ENCODE measurements at regions not wholly inside any gene's neighbourhood (a gene's known extent, or its start where the extent isn't known, plus 50 kb on each side); places are given as distances from the start of the nearest gene placed in this dataset.
"Not testable (repeated sequence)": the region's sequence is repeated elsewhere in the genome, so short reads cannot be mapped to it uniquely, and the experiment has no call there.

DNA sequence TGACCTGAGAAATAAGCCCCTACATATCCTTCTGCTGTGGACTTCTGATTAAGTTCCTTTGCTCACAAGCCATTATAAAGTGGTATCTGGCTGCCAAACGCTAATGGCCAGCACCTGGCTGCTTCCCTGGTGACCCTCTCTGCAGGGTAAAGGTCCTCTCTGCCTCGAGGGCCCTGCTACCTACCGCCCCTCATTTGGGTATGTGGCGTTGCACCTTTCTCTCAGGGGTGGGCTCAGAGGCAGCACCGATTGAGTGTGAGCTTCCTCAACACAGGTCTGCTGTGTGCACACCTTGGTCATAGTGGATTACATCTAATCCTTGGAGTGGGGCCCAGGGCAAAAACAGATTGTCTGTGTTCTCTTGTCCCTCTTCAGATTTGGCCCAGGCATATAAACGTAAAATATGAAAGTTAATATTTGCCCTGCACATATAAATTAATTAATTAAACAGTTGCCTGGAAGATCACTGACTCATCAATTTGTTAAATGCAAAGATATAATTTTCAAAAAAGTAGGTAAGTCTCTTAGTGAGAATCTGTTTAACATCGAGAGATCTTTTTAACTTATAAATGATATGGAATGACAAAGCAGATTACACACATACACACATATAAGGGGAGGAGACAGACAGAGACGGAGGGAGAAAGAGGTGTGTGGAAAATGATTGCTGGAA, 174.5 kb upstream of the SMIM31 start:
- ATAC-seq (ENCODE audit: low FRiP score), result no peak
- DNase-seq (ENCODE audit: low spot score), result no peak

DNA sequence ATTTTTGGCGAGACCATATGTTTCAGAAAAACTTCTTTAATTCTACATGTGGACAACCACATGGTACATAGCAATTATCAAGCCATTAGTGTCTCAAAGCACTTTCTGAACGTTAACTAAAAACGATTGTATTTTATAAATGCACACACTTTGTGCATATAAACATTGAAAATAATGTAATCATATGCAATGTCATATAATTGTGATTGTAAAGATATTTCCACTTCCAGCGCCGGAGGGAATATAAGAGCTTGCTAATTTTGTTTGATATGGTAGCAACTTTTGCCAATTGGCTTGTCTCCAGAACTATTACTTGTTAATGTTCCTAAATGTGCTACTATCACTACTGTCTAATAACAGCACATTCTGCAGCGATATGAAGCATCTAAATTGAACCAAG, 162.3 kb upstream of the SMIM31 start:
- ATAC-seq (ENCODE audit: low FRiP score), result no peak
- TF ChIP-seq, protein P1, sequence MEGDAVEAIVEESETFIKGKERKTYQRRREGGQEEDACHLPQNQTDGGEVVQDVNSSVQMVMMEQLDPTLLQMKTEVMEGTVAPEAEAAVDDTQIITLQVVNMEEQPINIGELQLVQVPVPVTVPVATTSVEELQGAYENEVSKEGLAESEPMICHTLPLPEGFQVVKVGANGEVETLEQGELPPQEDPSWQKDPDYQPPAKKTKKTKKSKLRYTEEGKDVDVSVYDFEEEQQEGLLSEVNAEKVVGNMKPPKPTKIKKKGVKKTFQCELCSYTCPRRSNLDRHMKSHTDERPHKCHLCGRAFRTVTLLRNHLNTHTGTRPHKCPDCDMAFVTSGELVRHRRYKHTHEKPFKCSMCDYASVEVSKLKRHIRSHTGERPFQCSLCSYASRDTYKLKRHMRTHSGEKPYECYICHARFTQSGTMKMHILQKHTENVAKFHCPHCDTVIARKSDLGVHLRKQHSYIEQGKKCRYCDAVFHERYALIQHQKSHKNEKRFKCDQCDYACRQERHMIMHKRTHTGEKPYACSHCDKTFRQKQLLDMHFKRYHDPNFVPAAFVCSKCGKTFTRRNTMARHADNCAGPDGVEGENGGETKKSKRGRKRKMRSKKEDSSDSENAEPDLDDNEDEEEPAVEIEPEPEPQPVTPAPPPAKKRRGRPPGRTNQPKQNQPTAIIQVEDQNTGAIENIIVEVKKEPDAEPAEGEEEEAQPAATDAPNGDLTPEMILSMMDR (IDR thresholded peaks at IDR 0.05), result no peak
- DNase-seq (ENCODE audit: low spot score), result no peak

More for the DNA sequence above, 174.5 kb upstream of the SMIM31 start:
- TF ChIP-seq, protein P1 (IDR thresholded peaks at IDR 0.05), result no peak

DNA sequence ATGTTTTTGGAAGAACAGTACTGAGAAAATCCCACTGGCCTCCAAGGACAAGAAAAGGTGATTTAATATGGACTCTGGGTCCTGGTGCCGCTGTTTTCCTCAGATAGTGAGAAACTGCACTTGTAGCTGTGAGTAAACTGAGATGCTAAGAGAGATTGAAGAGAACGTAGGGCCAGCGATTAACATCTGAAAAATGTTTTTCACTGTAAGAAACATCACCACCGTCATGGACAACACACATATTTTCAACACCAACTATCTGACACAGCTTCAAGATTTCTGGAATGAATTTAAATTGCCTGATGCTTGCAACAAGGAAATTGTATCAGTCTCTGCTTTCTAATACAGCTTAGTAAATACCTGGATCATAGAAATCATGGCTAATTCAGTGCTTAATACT, 158.2 kb upstream of the SMIM31 start:
- no peak for ATAC-seq (ENCODE audit: low FRiP score)
- TF ChIP-seq, protein P1 (IDR thresholded peaks at IDR 0.05), result no peak

DNA sequence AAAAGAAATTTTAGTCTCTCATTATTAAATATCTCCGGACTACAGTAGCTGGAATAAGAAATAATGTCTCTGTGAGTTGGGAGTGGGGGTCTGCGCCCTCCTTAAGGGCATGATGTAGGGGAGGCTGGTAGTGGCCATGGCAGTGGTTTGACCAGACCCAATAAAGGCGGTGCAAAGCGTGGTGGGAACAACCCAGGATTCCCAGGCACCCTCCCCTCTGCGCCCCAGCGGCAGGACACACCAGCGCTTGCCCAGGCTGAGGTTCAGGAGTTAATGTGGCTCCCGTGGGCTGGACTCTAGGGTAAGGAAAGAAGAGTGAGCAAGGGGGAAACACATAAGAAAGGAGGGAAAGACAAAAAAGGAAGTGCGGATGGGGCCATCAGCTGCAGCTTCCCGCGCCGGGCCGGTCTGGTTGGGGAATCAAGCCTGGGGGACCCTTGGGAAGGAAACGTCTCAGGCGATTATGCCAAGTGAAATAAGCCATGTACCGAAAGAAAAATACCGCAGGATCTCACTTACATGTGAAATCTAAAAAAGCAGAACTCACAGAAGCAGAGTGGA, 157.5 kb upstream of the SMIM31 start:
- DNase-seq (ENCODE audit: low spot score) (no peak), ATAC-seq (ENCODE audit: low FRiP score) (no peak)
- TF ChIP-seq, protein P1 (IDR thresholded peaks at IDR 0.05), result no peak

More for the DNA sequence above, 158.2 kb upstream of the SMIM31 start:
- no peak for DNase-seq (ENCODE audit: low spot score)

DNA sequence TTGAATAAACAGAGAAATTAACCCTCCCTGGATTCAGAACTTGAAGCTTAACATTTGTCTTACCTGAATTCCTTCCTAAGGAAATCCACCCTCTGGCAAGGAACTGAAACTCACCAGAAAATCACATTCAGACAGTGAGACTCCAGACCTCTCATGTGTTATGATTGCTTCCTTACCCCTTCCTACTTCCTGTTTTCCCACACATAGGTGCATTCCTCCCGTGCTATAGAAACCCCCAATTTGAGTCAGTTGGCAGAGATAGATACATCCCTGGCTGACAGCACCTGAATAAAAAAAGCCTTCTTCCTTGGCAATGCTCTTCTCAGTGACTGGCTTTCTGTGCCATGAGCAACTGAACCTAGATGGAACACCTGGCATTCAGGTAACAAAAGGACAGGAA, 157.0 kb upstream of the SMIM31 start:
- ATAC-seq (ENCODE audit: low FRiP score), result no peak
- TF ChIP-seq, protein P1 (IDR thresholded peaks at IDR 0.05), result no peak

DNA sequence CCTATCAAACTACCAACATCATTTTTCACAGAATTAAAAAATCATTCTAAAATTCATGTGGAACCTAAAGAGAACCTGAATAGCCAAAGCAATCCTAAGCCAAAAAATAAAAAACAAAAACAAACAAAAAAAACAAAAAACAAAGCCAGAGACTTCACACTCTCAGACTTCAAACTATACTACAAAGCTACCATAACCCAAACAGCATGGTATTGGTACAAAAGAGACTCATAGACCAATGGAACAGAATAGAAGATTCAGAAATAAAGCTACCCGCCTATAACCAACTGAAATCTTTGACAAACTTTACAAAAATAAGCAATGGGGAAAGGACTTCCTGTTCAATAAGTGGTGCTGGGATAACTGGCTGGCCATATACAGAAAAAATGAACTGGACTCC, 152.3 kb upstream of the SMIM31 start:
- TF ChIP-seq, protein P1 (IDR thresholded peaks at IDR 0.05), result no peak
- no peak for ATAC-seq (ENCODE audit: low FRiP score)
- no peak for DNase-seq (ENCODE audit: low spot score)

More for the DNA sequence above, 157.0 kb upstream of the SMIM31 start:
- DNase-seq (ENCODE audit: low spot score), result no peak

DNA sequence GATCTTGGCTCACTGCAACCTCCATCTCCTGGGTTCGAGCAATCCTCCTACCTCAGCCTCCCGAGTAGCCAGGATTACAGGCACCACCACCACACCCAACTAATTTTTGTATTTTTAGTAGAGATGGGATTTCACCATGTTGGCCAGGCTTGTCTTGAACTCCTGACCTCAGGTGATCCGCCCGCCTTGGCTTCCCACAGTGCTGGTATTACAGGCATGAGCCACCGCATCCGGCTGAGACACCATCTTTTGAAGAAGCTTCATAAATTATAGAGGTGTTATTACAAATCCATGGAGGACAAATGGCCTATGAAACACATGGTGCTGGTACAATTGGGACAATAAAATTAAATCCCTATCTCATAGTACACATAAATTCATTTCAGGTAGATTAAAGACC, 148.1 kb upstream of the SMIM31 start:
- ATAC-seq (ENCODE audit: low FRiP score); DNase-seq (ENCODE audit: low spot score): not testable (repeated sequence)

Data from omental fat pad (tissue), 3 donors.